COR-L47 (cell line): ENCODE measurements at regions not wholly inside any gene's neighbourhood (a gene's known extent, or its start where the extent isn't known, plus 50 kb on each side); places are given as distances from the start of the nearest gene placed in this dataset.

Source experiments
- DNase-seq: peaks from one replicate; lab custom pipeline; 2025; lab: John Stamatoyannopoulos, UW

DNA sequence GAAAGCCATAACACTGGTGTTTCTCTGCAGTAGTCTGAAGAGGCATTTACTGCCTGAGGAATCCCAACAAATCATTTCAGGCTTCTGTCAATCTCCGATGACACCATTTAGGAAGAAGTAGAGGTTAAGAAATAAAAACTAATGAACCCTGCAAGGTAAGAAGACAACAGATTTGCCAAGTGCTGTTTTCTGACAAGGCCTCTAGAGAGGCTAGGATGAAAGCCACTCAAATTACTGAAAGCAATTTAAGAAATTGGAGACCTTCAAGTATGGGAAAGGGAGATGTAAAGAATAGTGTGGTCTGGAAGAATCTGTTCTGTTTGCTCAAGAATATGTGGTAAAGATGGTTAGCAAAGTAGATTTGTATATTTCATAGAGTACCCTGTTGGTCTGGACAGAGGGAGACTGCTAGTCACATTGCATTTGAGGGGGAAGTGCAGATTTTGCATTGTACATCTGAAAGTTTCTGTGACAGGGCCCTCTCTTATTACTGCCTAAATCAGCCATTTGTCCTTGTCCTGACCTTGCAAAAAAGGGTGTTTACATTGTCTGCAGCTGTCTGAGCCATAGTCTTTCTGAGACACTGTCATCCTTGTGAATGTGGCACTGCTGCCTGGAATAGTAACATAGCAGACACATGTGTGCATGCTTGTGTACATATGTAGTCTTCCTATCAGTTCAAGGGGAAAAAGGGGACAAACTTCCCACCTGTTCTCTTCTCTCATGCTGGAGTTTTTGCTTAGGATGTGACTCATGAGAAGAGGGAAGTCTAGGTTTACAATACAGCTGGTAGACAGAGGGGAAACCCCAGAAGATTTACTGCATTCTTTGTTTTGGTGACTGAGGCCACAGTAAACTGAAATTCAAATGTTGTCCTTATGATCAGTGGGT is 640.2 kb upstream of the KIRREL3 start:
- no peak for DNase-seq

DNA sequence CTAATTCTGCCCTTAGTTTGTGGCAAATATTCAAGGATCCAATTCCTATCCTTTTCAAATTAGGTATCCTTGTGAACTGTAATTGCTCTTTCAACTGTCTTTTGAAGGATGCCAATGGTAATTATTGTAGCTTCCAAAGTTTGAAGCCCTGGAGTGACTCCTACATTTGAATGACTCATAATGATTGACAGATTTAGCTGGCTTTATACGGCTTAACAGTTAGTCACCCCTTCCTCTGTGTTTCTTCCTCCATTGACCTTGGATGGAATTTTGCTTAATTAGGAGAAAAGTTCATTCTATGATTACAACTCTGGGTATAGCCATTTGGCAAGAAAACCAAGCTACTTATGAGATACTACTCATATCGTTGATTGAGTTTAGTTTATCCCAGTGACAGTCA is 639.3 kb upstream of the KIRREL3 start:
- DNase-seq: no peak

DNA sequence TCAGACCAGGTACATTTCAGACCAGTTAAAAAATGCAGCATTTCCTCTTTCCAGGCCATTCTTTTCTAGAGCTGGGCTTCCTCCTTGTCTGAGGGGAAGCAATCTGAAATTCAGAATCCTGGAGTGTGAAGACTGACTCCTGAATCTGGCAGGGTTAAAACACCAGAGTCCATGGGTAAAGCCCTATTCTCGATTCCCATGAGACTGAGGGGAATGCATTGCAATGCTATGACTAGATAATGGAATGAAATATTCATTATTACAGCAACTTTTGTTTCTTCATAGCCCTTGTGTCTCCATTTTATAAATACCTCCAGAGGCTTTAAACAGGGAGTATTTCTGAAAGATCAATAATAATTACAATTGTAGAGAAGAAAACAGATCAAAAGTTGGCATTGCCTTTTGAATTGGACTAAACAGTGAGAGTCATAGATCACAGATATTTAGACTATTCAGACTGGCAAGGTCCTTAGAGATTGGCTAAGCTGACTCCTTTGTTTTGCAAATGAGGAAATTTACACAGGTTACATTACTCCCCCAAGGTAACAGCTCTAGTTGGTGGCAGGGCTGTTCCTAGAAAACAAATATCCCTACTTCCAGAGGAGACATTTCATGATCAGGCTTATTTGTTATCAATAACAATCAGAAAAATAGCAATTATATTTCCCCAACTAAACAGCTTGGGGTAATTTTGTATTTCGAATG is 632.6 kb upstream of the KIRREL3 start:
- peak; percentile 15 for DNase-seq

DNA sequence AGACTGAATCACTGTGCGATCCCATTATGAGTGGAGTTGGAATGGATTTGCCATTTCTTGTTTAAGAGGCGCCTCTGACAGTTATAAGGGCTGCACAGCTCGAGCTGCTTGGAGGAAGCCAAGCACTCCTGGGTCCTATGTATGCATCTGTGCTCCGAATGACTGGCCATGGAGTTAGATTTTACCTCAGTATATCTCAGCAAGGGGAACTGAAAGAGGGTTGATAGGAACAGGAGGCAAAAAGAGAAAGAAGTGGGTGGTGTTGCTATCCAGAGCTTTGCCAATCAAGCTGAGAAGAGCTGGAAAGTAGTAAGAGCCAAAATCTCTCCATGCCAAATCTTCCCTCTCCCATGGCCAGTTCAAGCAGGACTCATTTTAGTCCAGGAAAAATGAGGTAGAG is 632.0 kb upstream of the KIRREL3 start:
- peak; percentile 69 for DNase-seq

- no peak for DNase-seq
These were observed 631.4 kb upstream of the KIRREL3 start for GRCh38 chr11:127631974-127632373.

DNA sequence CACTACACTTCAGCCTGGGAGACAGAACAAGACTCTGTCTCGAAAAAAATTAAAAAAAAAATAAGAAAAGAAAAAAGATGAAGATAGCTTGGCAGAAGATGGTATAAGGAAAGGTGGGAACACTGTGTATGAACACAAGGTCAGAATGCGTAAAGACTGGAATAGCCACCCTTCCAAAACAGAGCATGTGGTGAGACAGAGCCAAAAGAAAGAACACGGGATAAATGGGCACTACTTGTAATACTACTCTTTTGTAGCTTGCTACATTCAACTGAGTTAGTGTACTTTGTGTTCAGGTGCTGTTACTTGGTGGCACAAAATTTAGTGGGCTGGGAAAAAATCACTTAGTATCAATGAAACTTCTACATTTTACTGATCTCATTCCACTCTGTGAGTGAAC is 628.6 kb upstream of the KIRREL3 start:
- no peak for DNase-seq

- DNase-seq: no peak
These were observed 627.9 kb upstream of the KIRREL3 start for GRCh38 chr11:127628458-127628785.

GRCh38 chr11:127627629-127628457 is 627.3 kb upstream of the KIRREL3 start:
- DNase-seq: peak; percentile 96

DNA sequence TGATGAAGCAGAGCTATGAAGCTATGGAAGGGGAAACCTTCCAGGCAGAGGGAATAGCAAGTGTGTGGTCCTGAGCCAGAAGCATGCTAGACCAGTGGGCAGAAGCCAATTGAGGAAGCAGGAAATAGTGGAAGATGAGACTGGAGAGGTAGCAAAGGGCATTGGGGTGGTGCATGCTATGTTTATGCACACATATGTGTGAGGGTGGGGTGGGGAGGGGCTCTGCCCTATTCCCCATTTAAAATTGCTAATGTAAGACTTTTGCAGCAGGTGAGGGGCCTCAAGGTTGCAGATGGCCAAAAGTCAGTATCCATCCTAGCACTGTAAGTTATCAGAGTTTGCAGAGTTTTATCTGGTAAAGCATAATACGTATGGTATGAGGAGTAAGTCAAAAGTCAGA is 626.6 kb upstream of the KIRREL3 start:
- DNase-seq: no peak

DNA sequence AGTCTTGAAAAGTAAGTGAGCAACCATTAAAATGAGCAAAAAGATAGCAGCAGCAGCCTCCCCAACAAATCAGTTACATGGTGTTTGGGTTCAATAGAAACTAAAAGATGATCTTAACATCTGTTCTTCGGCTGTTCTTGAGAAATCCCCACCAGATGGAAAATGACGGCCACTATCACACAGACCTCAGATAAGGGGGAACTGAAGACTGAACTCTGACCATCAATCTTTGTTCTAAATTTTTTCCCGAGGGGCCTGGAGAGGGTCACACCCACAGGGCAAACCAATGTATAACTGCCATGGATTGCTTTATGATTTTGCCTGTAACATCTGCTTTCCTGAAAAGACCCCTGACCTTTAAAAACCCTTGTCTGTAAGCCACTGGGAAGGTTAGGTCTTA is 624.8 kb upstream of the KIRREL3 start:
- DNase-seq: no peak

- DNase-seq: peak; percentile 24
These were observed 623.8 kb upstream of the KIRREL3 start for GRCh38 chr11:127624306-127624856.

- no peak for DNase-seq
These were observed 622.1 kb upstream of the KIRREL3 start for GRCh38 chr11:127622686-127623085.

GRCh38 chr11:127620671-127621070 is 620.1 kb upstream of the KIRREL3 start:
- DNase-seq: no peak

GRCh38 chr11:127619946-127620345 is 619.4 kb upstream of the KIRREL3 start:
- no peak for DNase-seq

DNA sequence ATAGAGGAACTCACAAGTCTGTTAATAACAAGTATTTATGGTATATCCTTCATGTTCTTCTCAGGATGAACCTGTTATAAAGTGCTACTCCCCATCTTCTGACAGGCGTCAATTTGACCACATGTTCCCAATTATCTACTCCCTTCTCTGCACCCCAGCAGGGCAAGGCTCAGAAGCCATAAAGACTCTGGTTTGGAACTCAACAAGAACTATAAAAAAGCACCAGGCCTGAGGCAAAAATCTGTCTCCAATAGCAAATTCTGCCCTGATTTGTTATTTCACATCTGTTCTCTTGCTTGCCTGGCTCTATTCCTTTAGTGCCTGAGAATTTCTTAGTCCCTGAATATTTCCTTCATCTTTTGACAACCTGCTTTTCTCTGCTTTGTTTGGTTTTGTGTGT is 618.2 kb upstream of the KIRREL3 start:
- DNase-seq: no peak

- DNase-seq: no peak
These were observed 615.6 kb upstream of the KIRREL3 start for GRCh38 chr11:127616158-127616557.

- DNase-seq: no peak
These were observed 612.0 kb upstream of the KIRREL3 start for GRCh38 chr11:127612607-127613006.

DNA sequence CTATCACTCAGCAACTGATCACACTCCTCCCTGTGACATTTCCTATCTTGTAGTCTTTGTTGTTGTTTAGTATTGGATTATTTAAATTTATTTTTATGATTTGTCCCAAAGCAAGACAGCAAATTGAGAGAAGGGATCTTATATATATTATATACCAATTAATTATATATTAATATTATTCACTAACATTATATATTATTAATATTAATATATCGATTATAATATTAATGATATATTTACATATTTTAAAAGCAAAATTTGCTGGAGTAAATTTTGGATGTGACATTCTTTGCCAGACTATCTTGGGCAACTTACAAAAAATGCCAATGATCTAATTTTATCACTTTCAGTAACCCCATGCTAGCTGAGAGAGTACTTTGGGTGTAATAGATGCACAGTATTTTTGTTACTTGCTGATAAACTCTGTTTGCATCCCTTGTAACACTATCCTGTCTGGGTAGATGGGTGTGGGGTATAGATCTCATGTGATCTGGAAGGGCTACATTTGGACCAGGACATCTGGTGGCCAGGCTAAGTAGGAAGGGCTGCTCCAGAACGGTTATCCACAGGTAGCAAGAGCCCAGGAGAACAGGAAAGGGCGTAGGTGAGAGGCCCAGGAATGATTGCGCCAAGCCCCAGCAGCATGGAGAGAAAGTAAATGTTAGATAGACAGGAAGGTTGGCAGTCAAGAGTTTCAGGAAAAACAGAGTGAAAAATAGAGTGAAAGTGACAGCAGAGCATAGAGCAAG is 608.6 kb upstream of the KIRREL3 start:
- no peak for DNase-seq

DNA sequence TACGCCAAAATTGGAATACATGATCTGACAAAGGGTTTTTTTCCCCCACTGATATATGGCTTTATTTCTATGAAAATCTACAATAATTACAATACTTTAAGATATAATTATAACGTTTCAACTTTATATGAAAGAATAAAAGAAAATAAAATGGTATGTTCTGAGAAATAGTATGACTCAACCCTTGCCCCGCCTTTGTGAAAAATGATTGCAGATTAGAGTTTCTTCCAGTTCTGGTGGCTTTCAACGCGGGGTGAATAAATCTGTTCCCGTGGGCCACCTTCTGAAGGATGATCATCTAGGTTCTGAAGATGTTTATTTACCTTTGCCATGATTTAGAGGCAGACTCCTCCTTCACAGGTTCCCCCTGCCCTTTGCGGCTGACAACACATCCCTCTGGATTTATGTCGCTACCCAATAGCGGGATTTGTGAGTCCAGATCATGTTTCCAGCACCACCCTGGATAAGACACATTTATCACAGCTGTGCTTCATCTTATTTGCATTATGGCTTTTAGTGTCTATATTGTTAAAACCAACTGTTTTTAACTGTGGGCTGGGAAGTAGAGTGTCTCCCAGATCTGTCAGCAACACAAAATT is 607.0 kb upstream of the KIRREL3 start:
- DNase-seq: no peak

GRCh38 chr11:127601578-127601977 is 601.0 kb upstream of the KIRREL3 start:
- DNase-seq: no peak

- no peak for DNase-seq
These were observed 600.1 kb upstream of the KIRREL3 start for GRCh38 chr11:127600674-127601073.
